GM23248 (cell line): ENCODE measurements at regions not wholly inside any gene's neighbourhood (a gene's known extent, or its start where the extent isn't known, plus 50 kb on each side); places are given as distances from the start of the nearest gene placed in this dataset.

ENCODE experiments used
- EZH2 ChIP-seq: fragments of 200-600 bp; sonication (generic); IDR thresholded peaks from 2 replicates; pipeline ENCODE4 v1.6.1; 2018; ENCODE audit warnings: antibody characterized with exemption, mild to moderate bottlenecking; ENCODE audit not compliant: insufficient read depth, poor library complexity, severe bottlenecking
- EZH2phosphoT487 ChIP-seq: fragments of 200-600 bp; sonication (generic); IDR thresholded peaks from 2 replicates; pipeline ENCODE4 v1.6.1; 2018; ENCODE audit warnings: antibody characterized with exemption, moderate library complexity, mild to moderate bottlenecking, low read depth; ENCODE audit not compliant: insufficient read depth

GRCh38 chr6:144476286-144476685 is 191.2 kb downstream of the UTRN start:
- TF ChIP-seq EZH2phosphoT487 (no peak), EZH2 (no peak)
